Ascending aorta (tissue), 2 donors: ENCODE measurements at regions not wholly inside any gene's neighbourhood (a gene's known extent, or its start where the extent isn't known, plus 50 kb on each side); places are given as distances from the start of the nearest gene placed in this dataset.
A peak's percentile ranks its signal among the peaks of the same experiment; 100 is the strongest.
"Not testable (repeated sequence)": the region's sequence is repeated elsewhere in the genome, so short reads cannot be mapped to it uniquely, and the experiment has no call there.

Experiments
- DNase-seq, 2 donors: peaks; one replicate each; pipeline ENCODE4 v3.0.0-alpha.2; 2019; ENCODE audit warnings: low spot score in 2 of 2
- H3K27ac ChIP-seq, 2 donors: fragments of 200-600 bp; sonication (generic); one replicate each; pipeline ENCODE4 v1.5.1; 2016 to 2017; ENCODE audit warnings: mild to moderate bottlenecking in 1 of 2
- H3K27me3 ChIP-seq: fragments of 200-600 bp; sonication (generic); one replicate; pipeline ENCODE4 v1.5.1; 2017
- H3K36me3 ChIP-seq, 2 donors: fragments of 200-600 bp; sonication (generic); one replicate each; pipeline ENCODE4 v1.5.1; 2016
- H3K4me1 ChIP-seq, 2 donors: fragments of 200-600 bp; sonication (generic); one replicate each; pipeline ENCODE4 v1.5.1; 2016 to 2017; ENCODE audit warnings: mild to moderate bottlenecking in 1 of 2
- H3K4me3 ChIP-seq, 2 donors: fragments of 200-600 bp; sonication (generic); one replicate each; pipeline ENCODE4 v1.5.1; 2016 to 2017; ENCODE audit warnings: mild to moderate bottlenecking in 1 of 2
- H3K9me3 ChIP-seq, 2 donors: fragments of 200-600 bp; sonication (generic); one replicate each; pipeline ENCODE4 v1.5.1; 2016
- CTCF ChIP-seq, 3 experiments: fragments of 200-600 bp in 2 of 3; fragments of 450-650 bp in 1 of 3; sonication (generic) in 2 of 3; IDR thresholded peaks; one replicate each; pipeline ENCODE4 v1.5.1; 2016 to 2019; ENCODE audit warnings: antibody characterized with exemption in 3 of 3, mild to moderate bottlenecking in 1 of 3, moderate library complexity in 1 of 3
- intact Hi-C: fragments of 100-400 bp; cut with DNase I; formaldehyde crosslinking; loops from one replicate; pipeline ENCODE4 v1.15.1; 2023

- H3K9me3 ChIP-seq: no peaks in the 10 kb centered on the region
- H3K27me3 ChIP-seq: no peaks in the 10 kb centered on the region
- no peak overlapping the region for H3K4me3 ChIP-seq
- intact Hi-C loops: no loop called here
- no peak overlapping the region for H3K27ac ChIP-seq
- no peak for DNase-seq
- H3K4me1 ChIP-seq: no peaks in the 10 kb centered on the region
- no peaks in the 10 kb centered on the region for H3K36me3 ChIP-seq
- no peak for TF ChIP-seq CTCF (IDR thresholded peaks at IDR 0.05)
Measured at GRCh38 chr14:83972631-83973030, 1557.3 kb upstream of the FLRT2 start.

GRCh38 chr14:83974647-83975163 is 1555.2 kb upstream of the FLRT2 start:
- intact Hi-C loops: no loop called here
- no peak for TF ChIP-seq CTCF (IDR thresholded peaks at IDR 0.05)
- no peaks in the 10 kb centered on the region for H3K9me3 ChIP-seq
- no peak overlapping the region for H3K4me3 ChIP-seq
- DNase-seq: no peak
- no peaks in the 10 kb centered on the region for H3K4me1 ChIP-seq
- H3K27me3 ChIP-seq: no peaks in the 10 kb centered on the region
- H3K27ac ChIP-seq: no peak overlapping the region
- no peaks in the 10 kb centered on the region for H3K36me3 ChIP-seq

- Histone ChIP-seq H3K4me1 (no peaks in the 10 kb centered on the region), H3K27ac (no peak overlapping the region), H3K27me3 (no peaks in the 10 kb centered on the region), H3K9me3 (no peaks in the 10 kb centered on the region), H3K36me3 (no peaks in the 10 kb centered on the region), H3K4me3 (peak overlapping the region in 1 of 2 donors; percentile 15)
- no peak for TF ChIP-seq CTCF (IDR thresholded peaks at IDR 0.05)
- DNase-seq: no peak
- intact Hi-C loops: no loop called here
Measured at GRCh38 chr14:83975435-83975834, 1554.5 kb upstream of the FLRT2 start.

GRCh38 chr14:83975841-83976770 is 1553.8 kb upstream of the FLRT2 start:
- DNase-seq: no peak
- Histone ChIP-seq H3K4me1 (no peaks in the 10 kb centered on the region), H3K9me3 (no peaks in the 10 kb centered on the region), H3K27ac (peak overlapping the region in 1 of 2 donors; percentile 16), H3K27me3 (no peaks in the 10 kb centered on the region), H3K4me3 (peak overlapping the region in 1 of 2 donors; percentile 15), H3K36me3 (no peaks in the 10 kb centered on the region)
- no peak for TF ChIP-seq CTCF (IDR thresholded peaks at IDR 0.05)
- intact Hi-C loops: no loop called here

- Histone ChIP-seq H3K36me3 (no peaks in the 10 kb centered on the region), H3K4me3 (no peak overlapping the region), H3K27me3 (no peaks in the 10 kb centered on the region), H3K27ac (no peak overlapping the region), H3K9me3 (no peaks in the 10 kb centered on the region), H3K4me1 (no peaks in the 10 kb centered on the region)
- intact Hi-C loops: no loop called here
- no peak for DNase-seq
- TF ChIP-seq CTCF (IDR thresholded peaks at IDR 0.05): no peak
Measured at GRCh38 chr14:83977583-83977982, 1552.4 kb upstream of the FLRT2 start.

- intact Hi-C loops, H3K4me1 ChIP-seq, H3K36me3 ChIP-seq: not testable (repeated sequence)
Measured at GRCh38 chr14:83981676-83982258, 1548.2 kb upstream of the FLRT2 start.

More at GRCh38 chr14:83981676-83982258, 1548.2 kb upstream of the FLRT2 start:
- not testable (repeated sequence) for H3K27ac ChIP-seq, DNase-seq, H3K9me3 ChIP-seq, H3K4me3 ChIP-seq, H3K27me3 ChIP-seq
